Gastrocnemius medialis (tissue), 4 donors: ENCODE measurements at regions not wholly inside any gene's neighbourhood (a gene's known extent, or its start where the extent isn't known, plus 50 kb on each side); places are given as distances from the start of the nearest gene placed in this dataset.
A peak's percentile ranks its signal among the peaks of the same experiment; 100 is the strongest.

ENCODE experiments used
- ATAC-seq, 2 donors: fragments of 150-250 bp; one replicate each; pipeline ENCODE4 v1.9.1; 2016
- DNase-seq, 2 donors: peaks; one replicate each; pipeline ENCODE4 v3.0.0-alpha.2; 2019
- H3K27ac ChIP-seq, 4 donors: fragments of 200-600 bp; sonication (generic); 1 replicate in 1 of 4; 2 replicates in 3 of 4; pipeline ENCODE4 v1.5.1; 2016 to 2018; ENCODE audit warnings: mild to moderate bottlenecking in 2 of 4, moderate library complexity in 1 of 4
- H3K27me3 ChIP-seq, 3 donors: fragments of 200-600 bp; sonication (generic) in 2 of 3; 1 replicate in 1 of 3; 2 replicates in 2 of 3; pipeline versions ENCODE4 v1.5.1 to v1.6.0; 2016 to 2019; ENCODE audit warnings: mild to moderate bottlenecking in 1 of 3, moderate library complexity in 1 of 3
- H3K36me3 ChIP-seq, 2 donors: fragments of 200-600 bp; sonication (generic) in 1 of 2; one replicate each; pipeline ENCODE4 v1.5.1; 2017 to 2018
- H3K4me1 ChIP-seq, 2 donors: fragments of 200-600 bp; sonication (generic) in 1 of 2; one replicate each; pipeline ENCODE4 v1.5.1; 2016 to 2017; ENCODE audit warnings: mild to moderate bottlenecking in 2 of 2
- H3K4me3 ChIP-seq, 4 donors: fragments of 200-600 bp; sonication (generic) in 3 of 4; 1 replicate in 1 of 4; 2 replicates in 3 of 4; pipeline ENCODE4 v1.5.1; 2016 to 2019; ENCODE audit warnings: mild to moderate bottlenecking in 2 of 4
- H3K9me3 ChIP-seq, 3 donors: fragments of 200-600 bp; sonication (generic) in 2 of 3; 1 replicate in 1 of 3; 2 replicates in 2 of 3; pipeline ENCODE4 v1.5.1; 2016 to 2019
- POLR2A ChIP-seq, 2 donors: fragments of 450-650 bp; IDR thresholded peaks; one replicate each; pipeline ENCODE4 v1.6.1; 2017; ENCODE audit warnings: antibody characterized with exemption in 2 of 2, mild to moderate bottlenecking in 2 of 2, moderate library complexity in 2 of 2
- in situ Hi-C, 4 donors: fragments of 200-750 bp; cut with MboI; loops; one replicate each; pipeline versions ENCODE4 v1.15.0 to v1.8.0; 2017; ENCODE audit warnings: low sequenced_read_pairs in 4 of 4
- intact Hi-C: fragments of 100-400 bp; cut with DNase I; formaldehyde crosslinking; loops from one replicate; pipeline ENCODE4 v1.15.1; 2023; ENCODE audit warnings: low total_unique reads
- TF ChIP-seq, protein P1 (sequence below), 5 experiments: fragments of 450-650 bp in 3 of 5; fragments of 200-600 bp in 2 of 5; sonication (generic) in 2 of 5; IDR thresholded peaks in 4 of 5; conservative IDR thresholded peaks in 1 of 5; 1 replicate in 4 of 5; 2 replicates in 1 of 5; pipeline ENCODE4 v1.5.1; 2016 to 2019; ENCODE audit warnings: antibody characterized with exemption in 5 of 5, mild to moderate bottlenecking in 3 of 5, moderate library complexity in 3 of 5

DNA sequence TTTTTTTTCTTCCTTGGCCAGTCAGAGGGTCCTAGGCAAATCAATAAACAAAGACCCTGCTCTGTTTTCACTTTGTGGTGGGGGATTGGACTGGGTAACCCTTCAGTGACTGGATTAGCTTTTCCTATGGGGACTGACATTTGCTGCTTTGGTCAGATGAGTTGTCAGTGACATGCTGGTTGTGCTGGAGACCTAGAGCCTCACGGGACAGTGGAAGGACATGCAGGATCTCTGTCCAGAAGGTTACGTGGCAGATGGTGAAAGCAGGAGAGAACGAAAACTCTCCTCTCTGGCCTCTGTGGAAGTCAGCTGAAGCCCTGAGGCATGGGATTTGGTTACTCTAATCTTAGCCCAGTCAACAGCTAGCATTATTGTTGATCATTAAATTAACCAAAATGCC, 90.0 kb upstream of the BMPER start:
- Histone ChIP-seq H3K9me3 (no peaks in the 10 kb centered on the region), H3K36me3 (no peaks in the 10 kb centered on the region), H3K4me1 (peaks cover 5 to 12% of the 10 kb centered on the region in 2 donors), H3K27ac (peak overlapping the region; percentile 13 to 53 (median 41)), H3K27me3 (no peaks in the 10 kb centered on the region), H3K4me3 (peak overlapping the region in 2 of 4 donors; percentile 11 to 24)
- ATAC-seq (peak; percentile 96 to 97), DNase-seq (peak; percentile 57 to 59)
- in situ Hi-C loops (no loop called here), intact Hi-C loops (no loop called here)
- TF ChIP-seq POLR2A (IDR thresholded peaks at IDR 0.05) = no peak
- TF ChIP-seq, protein P1, sequence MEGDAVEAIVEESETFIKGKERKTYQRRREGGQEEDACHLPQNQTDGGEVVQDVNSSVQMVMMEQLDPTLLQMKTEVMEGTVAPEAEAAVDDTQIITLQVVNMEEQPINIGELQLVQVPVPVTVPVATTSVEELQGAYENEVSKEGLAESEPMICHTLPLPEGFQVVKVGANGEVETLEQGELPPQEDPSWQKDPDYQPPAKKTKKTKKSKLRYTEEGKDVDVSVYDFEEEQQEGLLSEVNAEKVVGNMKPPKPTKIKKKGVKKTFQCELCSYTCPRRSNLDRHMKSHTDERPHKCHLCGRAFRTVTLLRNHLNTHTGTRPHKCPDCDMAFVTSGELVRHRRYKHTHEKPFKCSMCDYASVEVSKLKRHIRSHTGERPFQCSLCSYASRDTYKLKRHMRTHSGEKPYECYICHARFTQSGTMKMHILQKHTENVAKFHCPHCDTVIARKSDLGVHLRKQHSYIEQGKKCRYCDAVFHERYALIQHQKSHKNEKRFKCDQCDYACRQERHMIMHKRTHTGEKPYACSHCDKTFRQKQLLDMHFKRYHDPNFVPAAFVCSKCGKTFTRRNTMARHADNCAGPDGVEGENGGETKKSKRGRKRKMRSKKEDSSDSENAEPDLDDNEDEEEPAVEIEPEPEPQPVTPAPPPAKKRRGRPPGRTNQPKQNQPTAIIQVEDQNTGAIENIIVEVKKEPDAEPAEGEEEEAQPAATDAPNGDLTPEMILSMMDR (IDR thresholded peaks at IDR 0.05 in 4 of 5, conservative IDR thresholded peaks at IDR 0.05 in 1 of 5) = no peak

DNA sequence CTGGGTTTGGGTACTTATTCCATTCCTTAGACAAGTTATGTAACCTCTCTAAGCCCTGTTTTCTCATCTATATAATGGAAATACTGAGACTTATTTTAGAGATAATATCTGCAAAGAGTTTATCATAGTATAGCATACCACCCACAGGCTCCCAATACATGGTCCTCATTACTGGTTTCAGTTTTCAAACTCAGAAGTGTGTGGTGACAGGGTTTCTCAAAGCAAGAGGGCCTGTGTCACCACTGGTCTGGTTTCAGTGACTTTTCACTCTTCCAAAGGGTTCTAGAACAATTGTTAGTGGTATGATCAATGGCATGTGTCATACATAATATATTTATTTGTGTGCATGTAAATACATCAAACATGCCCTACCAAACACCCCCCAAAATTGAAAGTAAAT, 89.2 kb upstream of the BMPER start:
- in situ Hi-C loops (no loop called here), intact Hi-C loops (no loop called here)
- H3K4me1 ChIP-seq = peaks cover 5 to 12% of the 10 kb centered on the region in 2 donors
- H3K27me3 ChIP-seq = no peaks in the 10 kb centered on the region
- no peaks in the 10 kb centered on the region for H3K9me3 ChIP-seq
- no peaks in the 10 kb centered on the region for H3K36me3 ChIP-seq
- no peak overlapping the region for H3K4me3 ChIP-seq
- TF ChIP-seq POLR2A (IDR thresholded peaks at IDR 0.05) = no peak
- TF ChIP-seq, protein P1 (IDR thresholded peaks at IDR 0.05 in 4 of 5, conservative IDR thresholded peaks at IDR 0.05 in 1 of 5) = no peak
- ATAC-seq (no peak), DNase-seq (no peak)
- peak overlapping the region in 2 of 4 donors; percentile 13 to 20 for H3K27ac ChIP-seq

DNA sequence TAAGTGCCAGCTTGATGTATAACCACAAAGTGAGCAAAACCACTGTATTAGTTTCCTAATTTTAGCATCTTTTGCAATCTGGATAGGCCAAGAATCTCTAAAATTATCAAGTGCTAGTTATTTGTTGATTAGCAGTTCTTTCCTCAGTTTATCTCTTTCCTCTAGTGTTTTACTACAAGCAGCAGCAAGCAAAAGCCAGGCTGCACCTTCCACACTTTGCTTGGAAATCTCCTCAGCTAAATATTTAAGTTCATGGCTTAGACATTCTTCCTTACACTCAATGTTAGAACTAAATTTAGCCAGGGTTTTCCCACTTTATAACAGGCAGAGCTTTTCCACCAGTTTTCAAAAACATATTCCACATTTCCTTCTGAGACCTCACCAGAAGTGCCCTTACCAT, 85.7 kb upstream of the BMPER start:
- Histone ChIP-seq H3K9me3 (no peaks in the 10 kb centered on the region), H3K4me1 (peaks cover 5 to 9% of the 10 kb centered on the region in 2 donors), H3K27me3 (no peaks in the 10 kb centered on the region), H3K4me3 (no peak overlapping the region), H3K27ac (no peak overlapping the region), H3K36me3 (no peaks in the 10 kb centered on the region)
- DNase-seq = no peak
- no peak for ATAC-seq
- TF ChIP-seq, protein P1 (IDR thresholded peaks at IDR 0.05 in 4 of 5, conservative IDR thresholded peaks at IDR 0.05 in 1 of 5) = no peak
- TF ChIP-seq POLR2A (IDR thresholded peaks at IDR 0.05) = no peak
- in situ Hi-C loops = no loop called here
- intact Hi-C loops = no loop called here

DNA sequence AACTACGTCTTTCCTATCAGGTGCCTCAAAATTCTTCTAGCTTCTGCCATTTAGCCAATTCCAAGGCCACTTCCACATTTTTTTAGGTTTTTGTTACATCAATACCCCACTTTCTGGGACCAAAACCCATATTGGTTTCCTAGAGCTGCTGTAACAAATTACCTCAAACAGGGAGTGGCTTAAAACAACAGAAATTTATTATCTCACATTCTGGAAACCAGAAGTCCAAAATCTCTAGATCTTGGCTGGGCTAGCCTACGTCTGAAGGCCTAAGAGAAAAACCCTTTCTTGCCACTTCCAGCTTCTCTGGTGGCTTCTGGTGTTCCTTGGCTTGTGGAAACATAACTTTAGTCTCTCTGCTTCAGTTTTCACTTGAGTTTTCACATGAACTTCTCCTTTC, 85.1 kb upstream of the BMPER start:
- Histone ChIP-seq H3K9me3 (no peaks in the 10 kb centered on the region), H3K36me3 (no peaks in the 10 kb centered on the region), H3K27ac (no peak overlapping the region), H3K4me1 (peaks cover 3 to 9% of the 10 kb centered on the region in 2 donors), H3K4me3 (no peak overlapping the region), H3K27me3 (no peaks in the 10 kb centered on the region)
- ATAC-seq (no peak), DNase-seq (no peak)
- in situ Hi-C loops = no loop called here
- TF ChIP-seq, protein P1 (IDR thresholded peaks at IDR 0.05 in 4 of 5, conservative IDR thresholded peaks at IDR 0.05 in 1 of 5) = no peak
- no peak for TF ChIP-seq POLR2A (IDR thresholded peaks at IDR 0.05)
- intact Hi-C loops = no loop called here

DNA sequence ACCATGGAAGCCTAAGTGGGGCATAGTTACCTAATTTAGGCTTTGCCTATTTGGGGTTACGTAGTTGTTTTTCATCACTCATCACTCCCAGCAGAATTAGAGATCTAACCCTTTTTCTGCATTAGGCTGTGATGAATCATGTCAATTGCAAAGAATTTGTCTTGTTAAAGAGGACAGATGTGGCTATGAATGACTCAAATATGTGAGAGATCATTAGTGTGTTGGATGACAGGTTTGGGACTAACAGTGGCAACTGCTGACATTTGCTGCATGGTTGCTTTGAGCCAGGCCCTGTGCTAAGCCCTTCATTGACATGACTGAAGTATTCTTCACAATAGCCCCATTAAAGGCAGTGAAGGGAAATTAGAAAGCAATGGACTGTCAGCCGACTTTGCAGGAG, 83.4 kb upstream of the BMPER start:
- Histone ChIP-seq H3K4me3 (no peak overlapping the region), H3K27me3 (no peaks in the 10 kb centered on the region), H3K27ac (no peak overlapping the region), H3K9me3 (no peaks in the 10 kb centered on the region), H3K4me1 (no peaks in the 10 kb centered on the region), H3K36me3 (no peaks in the 10 kb centered on the region)
- intact Hi-C loops = no loop called here
- DNase-seq (no peak), ATAC-seq (no peak)
- in situ Hi-C loops = no loop called here
- TF ChIP-seq, protein P1 (IDR thresholded peaks at IDR 0.05 in 4 of 5, conservative IDR thresholded peaks at IDR 0.05 in 1 of 5) = no peak
- TF ChIP-seq POLR2A (IDR thresholded peaks at IDR 0.05) = no peak
